ENCODE measurements at regions not wholly inside any gene's neighbourhood (a gene's known extent, or its start where the extent isn't known, plus 50 kb on each side); places are given as distances from the start of the nearest gene placed in this dataset.

DNA sequence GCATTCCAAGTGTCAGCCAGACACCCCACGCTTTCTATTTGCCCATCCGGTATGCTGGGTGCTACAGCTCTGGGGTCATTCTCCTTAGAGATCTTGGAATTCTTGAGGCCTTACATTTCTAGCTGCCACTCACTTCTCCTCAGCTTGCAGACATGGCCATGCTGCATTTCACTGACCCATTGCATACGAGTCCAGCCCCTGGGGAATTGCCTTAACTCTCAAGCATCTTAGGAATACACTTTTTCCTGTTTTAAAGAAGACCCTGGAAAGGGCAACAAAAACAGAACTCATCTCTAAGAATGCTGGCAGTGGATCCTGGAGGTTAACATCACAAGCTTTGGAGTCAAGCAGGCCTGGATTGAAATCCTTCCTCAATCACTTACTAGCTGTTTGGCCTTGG lies 122.0 kb upstream of the LNX1 start:
- TF ChIP-seq, protein P1, sequence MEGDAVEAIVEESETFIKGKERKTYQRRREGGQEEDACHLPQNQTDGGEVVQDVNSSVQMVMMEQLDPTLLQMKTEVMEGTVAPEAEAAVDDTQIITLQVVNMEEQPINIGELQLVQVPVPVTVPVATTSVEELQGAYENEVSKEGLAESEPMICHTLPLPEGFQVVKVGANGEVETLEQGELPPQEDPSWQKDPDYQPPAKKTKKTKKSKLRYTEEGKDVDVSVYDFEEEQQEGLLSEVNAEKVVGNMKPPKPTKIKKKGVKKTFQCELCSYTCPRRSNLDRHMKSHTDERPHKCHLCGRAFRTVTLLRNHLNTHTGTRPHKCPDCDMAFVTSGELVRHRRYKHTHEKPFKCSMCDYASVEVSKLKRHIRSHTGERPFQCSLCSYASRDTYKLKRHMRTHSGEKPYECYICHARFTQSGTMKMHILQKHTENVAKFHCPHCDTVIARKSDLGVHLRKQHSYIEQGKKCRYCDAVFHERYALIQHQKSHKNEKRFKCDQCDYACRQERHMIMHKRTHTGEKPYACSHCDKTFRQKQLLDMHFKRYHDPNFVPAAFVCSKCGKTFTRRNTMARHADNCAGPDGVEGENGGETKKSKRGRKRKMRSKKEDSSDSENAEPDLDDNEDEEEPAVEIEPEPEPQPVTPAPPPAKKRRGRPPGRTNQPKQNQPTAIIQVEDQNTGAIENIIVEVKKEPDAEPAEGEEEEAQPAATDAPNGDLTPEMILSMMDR (IDR thresholded peaks at IDR 0.05; ENCODE audit: low read depth, low read length): no peak
- no peak overlapping the region for H3K4me3 ChIP-seq (ENCODE audit: low read depth, low read length)

DNA sequence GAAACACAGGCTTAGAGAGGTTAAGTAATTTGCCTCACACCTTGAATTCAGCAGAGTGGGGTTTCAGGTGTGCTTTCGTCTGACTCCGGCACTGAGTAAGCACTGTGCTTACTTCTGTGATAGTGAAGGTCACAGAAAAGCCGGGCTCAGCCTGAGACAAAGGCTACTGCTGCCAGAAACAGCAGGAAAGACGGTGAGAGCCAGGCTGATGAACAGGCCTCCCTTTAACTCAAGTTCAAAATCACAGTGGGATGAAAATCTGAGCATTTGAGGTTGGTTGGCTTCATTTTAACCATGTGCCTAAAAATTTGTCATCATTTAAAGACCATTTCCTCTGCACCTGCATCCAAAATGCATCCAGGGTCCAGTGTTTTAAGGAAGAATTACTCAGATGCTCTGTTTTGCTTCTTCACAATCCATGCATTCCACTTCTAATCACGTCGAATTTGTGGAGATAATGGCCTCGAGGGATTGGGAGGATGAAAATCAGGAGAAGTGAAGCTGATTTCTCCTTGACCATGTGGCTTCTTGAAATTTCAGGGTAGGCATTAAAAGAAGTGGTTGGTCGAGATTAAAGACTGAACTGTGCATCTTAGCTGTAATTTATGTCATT lies 121.2 kb upstream of the LNX1 start:
- H3K4me3 ChIP-seq (ENCODE audit: low read depth, low read length): no peak overlapping the region
- TF ChIP-seq, protein P1 (IDR thresholded peaks at IDR 0.05; ENCODE audit: low read depth, low read length): no peak

GRCh38 chr4:53711926-53712325 lies 120.6 kb upstream of the LNX1 start:
- no peak overlapping the region for H3K4me3 ChIP-seq (ENCODE audit: low read depth, low read length)

DNA sequence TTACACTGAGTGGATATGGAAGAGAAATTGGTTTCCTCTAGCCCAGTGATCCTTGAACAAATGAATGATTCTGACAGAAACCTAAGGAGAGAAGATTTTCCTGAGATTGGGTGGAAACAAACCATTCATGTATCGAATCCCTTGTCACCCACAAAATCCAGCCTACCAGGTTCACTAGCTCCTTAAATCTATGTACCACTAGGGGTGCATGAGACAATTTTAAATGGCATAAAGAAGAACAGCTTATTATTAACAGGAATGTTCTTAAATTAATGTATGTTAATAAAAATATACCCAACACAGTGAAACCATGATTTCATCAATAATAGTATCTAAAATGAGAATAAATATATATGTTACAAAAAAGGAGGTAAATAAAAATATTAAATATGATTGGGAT lies 118.4 kb upstream of the LNX1 start:
- H3K4me3 ChIP-seq (ENCODE audit: low read depth, low read length): no peak overlapping the region
- TF ChIP-seq, protein P1 (IDR thresholded peaks at IDR 0.05; ENCODE audit: low read depth, low read length): no peak

More at GRCh38 chr4:53711926-53712325, 120.6 kb upstream of the LNX1 start:
- TF ChIP-seq, protein P1 (IDR thresholded peaks at IDR 0.05; ENCODE audit: low read depth, low read length): no peak

DNA sequence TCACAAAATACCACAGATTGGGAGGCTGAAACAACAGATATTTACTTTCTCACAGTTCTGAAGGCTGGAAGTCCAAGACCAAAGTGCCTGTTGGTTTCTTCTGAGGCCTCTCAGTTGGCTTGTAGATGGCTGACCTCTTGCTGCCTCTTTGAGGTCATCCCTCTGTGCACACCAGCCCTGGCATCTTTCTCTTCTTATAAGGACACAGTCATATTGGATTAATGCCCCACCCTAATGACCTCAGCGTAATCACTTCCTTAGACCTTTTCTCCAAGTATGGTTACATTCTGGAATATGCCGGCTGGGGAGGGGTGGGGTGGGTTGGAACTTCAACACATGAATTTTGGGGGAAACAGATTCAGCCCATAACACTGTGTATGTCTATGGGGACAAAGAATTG lies 116.2 kb upstream of the LNX1 start:
- TF ChIP-seq, protein P1 (IDR thresholded peaks at IDR 0.05; ENCODE audit: low read depth, low read length): no peak
- H3K4me3 ChIP-seq (ENCODE audit: low read depth, low read length): no peak overlapping the region

- H3K4me3 ChIP-seq (ENCODE audit: low read depth, low read length): no peak overlapping the region
- TF ChIP-seq, protein P1 (IDR thresholded peaks at IDR 0.05; ENCODE audit: low read depth, low read length): peak; percentile 50
Observed at GRCh38 chr4:53706422-53707032, 115.2 kb upstream of the LNX1 start.

- TF ChIP-seq, protein P1 (IDR thresholded peaks at IDR 0.05; ENCODE audit: low read depth, low read length): no peak
- H3K4me3 ChIP-seq (ENCODE audit: low read depth, low read length): no peak overlapping the region
Observed at GRCh38 chr4:53705972-53706371, 114.7 kb upstream of the LNX1 start.
